SH-SY5Y (cell line): ENCODE measurements at regions not wholly inside any gene's neighbourhood (a gene's known extent, or its start where the extent isn't known, plus 50 kb on each side); places are given as distances from the start of the nearest gene placed in this dataset.

ENCODE experiments used
- GATA2 ChIP-seq: IDR thresholded peaks from 2 replicates; pipeline ENCODE4 v1.6.1; 2011; ENCODE audit warnings: mild to moderate bottlenecking, low read depth, low read length
- GATA3 ChIP-seq: IDR thresholded peaks from 2 replicates; pipeline ENCODE4 v1.6.1; 2011; ENCODE audit warnings: low read depth, mild to moderate bottlenecking, low read length, moderate library complexity

DNA sequence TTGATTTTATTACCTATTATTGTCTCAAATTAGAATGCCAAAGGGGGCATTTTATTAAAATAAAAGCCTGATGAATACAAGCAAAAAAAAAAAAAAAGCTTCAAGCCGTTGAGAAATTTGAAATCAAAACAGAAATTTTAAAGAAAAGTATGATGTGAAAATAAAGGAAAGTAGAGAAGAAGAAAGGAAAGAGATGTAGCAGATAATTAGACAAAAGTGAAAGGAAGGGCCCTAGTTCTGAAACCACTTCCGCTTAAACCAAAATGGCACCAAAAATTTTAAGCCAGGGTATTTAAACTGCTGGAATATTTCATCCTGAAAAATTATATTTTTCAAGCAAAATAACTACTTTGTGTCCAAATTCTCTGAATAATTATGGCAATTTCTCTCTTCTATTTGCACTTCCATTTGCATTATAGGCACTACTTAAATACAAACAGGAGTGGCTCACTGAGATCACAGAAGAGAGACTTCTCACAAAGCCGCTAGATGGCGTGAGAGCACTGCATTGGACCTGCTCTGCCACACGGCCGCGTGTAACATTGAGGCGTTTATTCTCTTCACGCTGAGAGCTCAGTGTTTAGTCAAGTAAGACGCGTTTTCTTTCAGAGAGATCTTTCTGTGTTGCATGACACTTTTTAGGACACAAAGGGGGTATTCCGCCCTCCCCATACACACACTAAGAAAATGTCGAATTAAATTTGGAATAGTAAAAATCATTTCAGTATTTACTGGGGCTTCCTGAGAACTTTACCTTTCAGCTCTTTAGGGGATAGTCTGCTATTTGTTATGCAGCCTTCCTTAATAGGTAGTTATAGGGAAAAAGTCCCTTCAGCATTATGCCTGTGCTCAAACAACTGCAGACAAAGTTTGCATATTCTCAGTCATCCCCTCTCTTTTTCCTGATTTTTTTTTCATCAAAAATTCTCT is 368.4 kb upstream of the CCNH start:
- TF ChIP-seq GATA2 (no peak), GATA3 (no peak)
